RWPE1 (cell line): ENCODE measurements at regions not wholly inside any gene's neighbourhood (a gene's known extent, or its start where the extent isn't known, plus 50 kb on each side); places are given as distances from the start of the nearest gene placed in this dataset.

ENCODE experiments used
- CTCF ChIA-PET: fragments of 350-600 bp; sonication (Branson Sonifier 250); formaldehyde crosslinking; extraction: SDS; loops from one replicate; lab custom pipeline; 2021; lab: Yijun Ruan, JAX
- POLR2A ChIA-PET: fragments of 400-600 bp; formaldehyde crosslinking; extraction: SDS; loops from one replicate; lab custom pipeline; 2020; ENCODE audit warnings: antibody characterized with exemption; ENCODE audit not compliant: low non-redundant PET; lab: Yijun Ruan, JAX
- DNase-seq: peaks from one replicate; pipeline ENCODE4 v3.0.0; 2012; ENCODE audit warnings: low spot score
- H3K27ac ChIP-seq: fragments of 450-650 bp; 2 replicates; pipeline ENCODE4 v1.5.1; 2017
- CTCF ChIP-seq: fragments of 450-650 bp; conservative IDR thresholded peaks from 2 replicates; pipeline ENCODE4 v1.5.1; 2017; ENCODE audit warnings: low read depth, mild to moderate bottlenecking

- DNase-seq = no peak
- TF ChIP-seq CTCF = no peak
- POLR2A ChIA-PET = no interaction called here
- CTCF ChIA-PET = no interaction called here
- no peak overlapping the region for H3K27ac ChIP-seq
Observed at GRCh38 chr20:4635781-4636180, 50.5 kb upstream of the PRNP start.

GRCh38 chr20:4635342-4635741 lies 50.9 kb upstream of the PRNP start:
- CTCF ChIA-PET = no interaction called here
- POLR2A ChIA-PET = no interaction called here
- DNase-seq = no peak
- H3K27ac ChIP-seq = no peak overlapping the region
- no peak for TF ChIP-seq CTCF

GRCh38 chr20:4633780-4634179 lies 52.5 kb upstream of the PRNP start:
- POLR2A ChIA-PET = no interaction called here
- DNase-seq = peak; percentile 51
- CTCF ChIA-PET = interaction anchor here (0.9 kb wide), 1 partner anchor 87 kb away, joined by 3 read pairs; no protein-coding TSS in a partner anchor
- H3K27ac ChIP-seq = no peak overlapping the region; the same call in 1 of the 2 replicates
- no peak for TF ChIP-seq CTCF

- TF ChIP-seq CTCF = no peak
- H3K27ac ChIP-seq = no peak overlapping the region
- POLR2A ChIA-PET = no interaction called here
- no peak for DNase-seq
- CTCF ChIA-PET = interaction anchor here (0.9 kb wide), 1 partner anchor 87 kb away, joined by 3 read pairs; no protein-coding TSS in a partner anchor
Observed at GRCh38 chr20:4633379-4633778, 52.9 kb upstream of the PRNP start.

GRCh38 chr20:4632876-4633275 lies 53.4 kb upstream of the PRNP start:
- TF ChIP-seq CTCF = no peak
- CTCF ChIA-PET = interaction anchor here (0.9 kb wide), 1 partner anchor 87 kb away, joined by 3 read pairs; no protein-coding TSS in a partner anchor
- POLR2A ChIA-PET = no interaction called here
- H3K27ac ChIP-seq = no peak overlapping the region
- DNase-seq = no peak

- no peak for TF ChIP-seq CTCF
- no peak for DNase-seq
- POLR2A ChIA-PET = no interaction called here
- H3K27ac ChIP-seq = no peak overlapping the region
- CTCF ChIA-PET = interaction anchor here (0.7 to 1.3 kb wide), 2 partner anchors 12 to 100 kb away, joined by 3 to 4 read pairs; no protein-coding TSS in a partner anchor
Observed at GRCh38 chr20:4626228-4626627, 60.0 kb upstream of the PRNP start.
